ENCODE measurements at regions not wholly inside any gene's neighbourhood (a gene's known extent, or its start where the extent isn't known, plus 50 kb on each side); places are given as distances from the start of the nearest gene placed in this dataset.

GRCh38 chr2:129901754-129902415 lies 77.6 kb upstream of the RAB6C start:
- H3K27ac ChIP-seq, result no peak overlapping the region
- DNase-seq (ENCODE audit: low spot score), result peak; percentile 66
- H3K4me3 ChIP-seq, result no peak overlapping the region
- TF ChIP-seq, protein P1, sequence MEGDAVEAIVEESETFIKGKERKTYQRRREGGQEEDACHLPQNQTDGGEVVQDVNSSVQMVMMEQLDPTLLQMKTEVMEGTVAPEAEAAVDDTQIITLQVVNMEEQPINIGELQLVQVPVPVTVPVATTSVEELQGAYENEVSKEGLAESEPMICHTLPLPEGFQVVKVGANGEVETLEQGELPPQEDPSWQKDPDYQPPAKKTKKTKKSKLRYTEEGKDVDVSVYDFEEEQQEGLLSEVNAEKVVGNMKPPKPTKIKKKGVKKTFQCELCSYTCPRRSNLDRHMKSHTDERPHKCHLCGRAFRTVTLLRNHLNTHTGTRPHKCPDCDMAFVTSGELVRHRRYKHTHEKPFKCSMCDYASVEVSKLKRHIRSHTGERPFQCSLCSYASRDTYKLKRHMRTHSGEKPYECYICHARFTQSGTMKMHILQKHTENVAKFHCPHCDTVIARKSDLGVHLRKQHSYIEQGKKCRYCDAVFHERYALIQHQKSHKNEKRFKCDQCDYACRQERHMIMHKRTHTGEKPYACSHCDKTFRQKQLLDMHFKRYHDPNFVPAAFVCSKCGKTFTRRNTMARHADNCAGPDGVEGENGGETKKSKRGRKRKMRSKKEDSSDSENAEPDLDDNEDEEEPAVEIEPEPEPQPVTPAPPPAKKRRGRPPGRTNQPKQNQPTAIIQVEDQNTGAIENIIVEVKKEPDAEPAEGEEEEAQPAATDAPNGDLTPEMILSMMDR (IDR thresholded peaks at IDR 0.05), result no peak

DNA sequence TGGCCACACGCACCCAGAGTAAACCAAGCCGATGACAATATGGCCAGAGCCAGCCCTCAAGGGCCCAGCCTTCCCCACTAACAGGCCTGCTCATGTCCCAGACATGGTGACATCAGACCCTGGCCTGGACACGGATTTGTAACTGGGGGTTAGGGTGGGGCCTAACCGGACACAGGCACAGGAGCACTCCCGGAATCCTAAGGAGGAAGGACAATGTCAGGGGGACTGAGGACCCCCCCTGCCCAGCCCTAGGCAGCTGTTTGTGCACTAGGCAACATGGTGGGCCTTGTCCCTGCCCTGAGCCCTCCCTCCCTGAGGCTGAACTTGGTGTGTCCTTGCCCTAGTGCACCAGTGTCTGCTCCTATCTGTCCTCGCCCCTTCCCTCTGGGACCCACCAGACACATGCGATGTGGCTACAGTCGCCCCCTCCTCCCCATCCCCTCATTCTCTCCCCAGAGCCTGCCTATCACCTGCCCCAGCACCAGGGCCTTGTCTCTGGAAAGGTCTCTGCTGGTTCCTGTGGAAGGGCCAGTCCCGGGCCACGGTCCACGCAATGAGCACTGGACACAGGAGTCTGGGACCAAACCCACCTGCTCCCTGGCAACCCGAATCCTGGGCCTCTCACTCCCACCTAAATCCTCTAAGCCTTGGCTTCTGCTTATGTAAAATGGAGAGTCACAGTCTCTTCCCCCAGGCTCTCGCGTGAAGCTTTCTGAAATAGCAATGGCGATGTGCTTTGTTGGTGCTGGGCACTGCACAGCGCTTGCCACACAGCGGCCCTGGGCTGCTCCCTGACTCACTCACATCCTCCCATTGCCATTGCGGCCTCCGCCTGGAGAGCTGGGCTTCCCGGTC lies 76.5 kb upstream of the RAB6C start:
- peak; percentile 65 for DNase-seq (ENCODE audit: low spot score)
- Histone ChIP-seq H3K4me3 (no peak overlapping the region), H3K27ac (no peak overlapping the region)
- TF ChIP-seq, protein P1 (IDR thresholded peaks at IDR 0.05), result no peak

- no peak overlapping the region for H3K4me3 ChIP-seq
- H3K27ac ChIP-seq, result no peak overlapping the region
- TF ChIP-seq, protein P1 (IDR thresholded peaks at IDR 0.05), result no peak
- peak; percentile 62 for DNase-seq (ENCODE audit: low spot score)
Measured at GRCh38 chr2:129903586-129904425, 75.7 kb upstream of the RAB6C start.

- TF ChIP-seq, protein P1 (IDR thresholded peaks at IDR 0.05), result no peak
- DNase-seq (ENCODE audit: low spot score), result peak; percentile 62
- H3K4me3 ChIP-seq, result no peak overlapping the region
- H3K27ac ChIP-seq, result no peak overlapping the region
Measured at GRCh38 chr2:129904532-129905446, 74.7 kb upstream of the RAB6C start.

DNA sequence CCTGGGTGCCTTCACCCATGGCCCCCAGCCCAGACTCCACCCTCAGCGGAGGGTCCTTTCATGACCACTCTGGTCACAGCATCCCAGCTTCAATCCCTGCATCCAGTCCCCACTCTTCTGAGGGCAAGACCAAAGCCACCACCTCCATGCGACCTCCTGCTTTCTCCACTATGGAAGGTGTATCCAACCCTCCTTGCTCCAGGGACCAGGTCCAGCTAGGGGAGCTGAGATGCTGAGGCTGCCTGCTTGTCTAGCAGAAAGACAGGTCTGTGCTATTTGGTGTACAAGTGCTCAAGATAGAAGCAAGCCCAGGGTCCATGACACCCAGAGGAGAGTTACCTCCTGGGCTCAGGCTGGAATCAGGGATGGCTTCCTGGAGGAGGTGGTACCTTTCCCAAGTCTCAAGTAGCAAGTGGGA lies 73.8 kb upstream of the RAB6C start:
- DNase-seq (ENCODE audit: low spot score), result peak; percentile 64
- no peak overlapping the region for H3K4me3 ChIP-seq
- TF ChIP-seq, protein P1 (IDR thresholded peaks at IDR 0.05), result no peak
- no peak overlapping the region for H3K27ac ChIP-seq

Data from coronary artery (tissue), 2 donors.